ENCODE measurements at regions not wholly inside any gene's neighbourhood (a gene's known extent, or its start where the extent isn't known, plus 50 kb on each side); places are given as distances from the start of the nearest gene placed in this dataset.

- Histone ChIP-seq H3K27ac (ENCODE audit: low read depth, low read length) (no peak overlapping the region), H3K4me3 (replicated peaks in 1 of 2; ENCODE audit: low read depth in 1 of 2, low read length in 2 of 2) (no peak overlapping the region), H2AFZ (ENCODE audit: low read depth, low read length, poor library complexity, severe bottlenecking) (no peak overlapping the region), H3K9ac (ENCODE audit: low read length) (no peak overlapping the region), H3K4me2 (ENCODE audit: low read length) (no peak overlapping the region), H3K27me3 (ENCODE audit: insufficient read depth, low read length) (peaks cover 8% of the 10 kb centered on the region), H3K79me2 (ENCODE audit: insufficient read depth, low read length) (no peaks in the 10 kb centered on the region), H4K20me1 (ENCODE audit: insufficient read depth) (no peaks in the 10 kb centered on the region), H3K4me1 (ENCODE audit: control insufficient read depth in 1 of 2, insufficient read depth in 2 of 2, low read length in 2 of 2) (no peaks in the 10 kb centered on the region), H3K9me2 (ENCODE audit: insufficient read depth) (no peaks in the 10 kb centered on the region), H3K9me3 (ENCODE audit: control insufficient read depth in 1 of 2, insufficient read depth in 1 of 2, low read depth in 1 of 2, low read length in 2 of 2) (no peaks in the 10 kb centered on the region), H3K36me3 (ENCODE audit: control insufficient read depth in 1 of 2, insufficient read depth in 2 of 2, low read length in 2 of 2) (no peaks in the 10 kb centered on the region)
- ATAC-seq (no peak), DNase-seq (ENCODE audit: low read depth, low spot score) (no peak)
- CTCF ChIA-PET: no interaction called here
- intact Hi-C loops (cut with micrococcal nuclease): no loop called here
- TF ChIP-seq RAD21 (IDR thresholded peaks at IDR 0.05; ENCODE audit: low read depth) (no peak), CEBPB (IDR thresholded peaks at IDR 0.05; ENCODE audit: low read depth) (no peak), YY1 (IDR thresholded peaks at IDR 0.05; ENCODE audit: extremely low read depth, insufficient replicate concordance, low read depth, low read length) (no peak), ATF3 (IDR thresholded peaks at IDR 0.05) (no peak), JUND (IDR thresholded peaks at IDR 0.05) (no peak), EGR1 (IDR thresholded peaks at IDR 0.05; ENCODE audit: low read depth) (no peak), ELF1 (IDR thresholded peaks at IDR 0.05; ENCODE audit: borderline replicate concordance, low read depth) (no peak), SP1 (IDR thresholded peaks at IDR 0.05; ENCODE audit: low read depth) (no peak), EZH2phosphoT487 (IDR thresholded peaks at IDR 0.05; ENCODE audit: borderline replicate concordance) (no peak), POLR2AphosphoS5 (IDR thresholded peaks at IDR 0.05; ENCODE audit: low read depth, low read length) (no peak), EZH2 (IDR thresholded peaks at IDR 0.05) (no peak), ZNF274 (IDR thresholded peaks at IDR 0.05; ENCODE audit: low read depth, low read length) (no peak), POLR2A (IDR thresholded peaks at IDR 0.05; ENCODE audit: borderline replicate concordance, extremely low read depth, insufficient read depth, insufficient read length) (no peak), SIN3A (IDR thresholded peaks at IDR 0.05; ENCODE audit: low read depth) (no peak), FOSL1 (IDR thresholded peaks at IDR 0.05; ENCODE audit: low read depth) (no peak), TCF7L2 (IDR thresholded peaks at IDR 0.05; ENCODE audit: borderline replicate concordance, extremely low read depth, insufficient read depth, insufficient read length) (no peak)
- TF ChIP-seq, protein P1, sequence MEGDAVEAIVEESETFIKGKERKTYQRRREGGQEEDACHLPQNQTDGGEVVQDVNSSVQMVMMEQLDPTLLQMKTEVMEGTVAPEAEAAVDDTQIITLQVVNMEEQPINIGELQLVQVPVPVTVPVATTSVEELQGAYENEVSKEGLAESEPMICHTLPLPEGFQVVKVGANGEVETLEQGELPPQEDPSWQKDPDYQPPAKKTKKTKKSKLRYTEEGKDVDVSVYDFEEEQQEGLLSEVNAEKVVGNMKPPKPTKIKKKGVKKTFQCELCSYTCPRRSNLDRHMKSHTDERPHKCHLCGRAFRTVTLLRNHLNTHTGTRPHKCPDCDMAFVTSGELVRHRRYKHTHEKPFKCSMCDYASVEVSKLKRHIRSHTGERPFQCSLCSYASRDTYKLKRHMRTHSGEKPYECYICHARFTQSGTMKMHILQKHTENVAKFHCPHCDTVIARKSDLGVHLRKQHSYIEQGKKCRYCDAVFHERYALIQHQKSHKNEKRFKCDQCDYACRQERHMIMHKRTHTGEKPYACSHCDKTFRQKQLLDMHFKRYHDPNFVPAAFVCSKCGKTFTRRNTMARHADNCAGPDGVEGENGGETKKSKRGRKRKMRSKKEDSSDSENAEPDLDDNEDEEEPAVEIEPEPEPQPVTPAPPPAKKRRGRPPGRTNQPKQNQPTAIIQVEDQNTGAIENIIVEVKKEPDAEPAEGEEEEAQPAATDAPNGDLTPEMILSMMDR (IDR thresholded peaks at IDR 0.05 in 2 of 3, conservative IDR thresholded peaks at IDR 0.05 in 1 of 3; ENCODE audit: borderline replicate concordance in 1 of 3, insufficient read depth in 1 of 3, low read depth in 2 of 3, low read length in 2 of 3): no peak
- POLR2A ChIA-PET: no interaction called here
- BruUV-seq (replicated peaks): no TSS peak
- RAD21 ChIA-PET (ENCODE audit: low non-redundant PET in 1 of 2, low total read pairs in 2 of 2, uncharacterized antibody in 2 of 2, unreplicated experiment in 2 of 2): no interaction called here
Measured at GRCh38 chr5:35363387-35363965, 133.2 kb upstream of the PRLR start.

Measured in HCT116 (cell line).